Right lobe of liver (tissue), 4 donors: ENCODE measurements at regions not wholly inside any gene's neighbourhood (a gene's known extent, or its start where the extent isn't known, plus 50 kb on each side); places are given as distances from the start of the nearest gene placed in this dataset.
A peak's percentile ranks its signal among the peaks of the same experiment; 100 is the strongest.

Source experiments
- POLR2A ChIP-seq: fragments of 450-650 bp; IDR thresholded peaks from one replicate; pipeline ENCODE4 v1.6.1; 2017; ENCODE audit warnings: antibody characterized with exemption, mild to moderate bottlenecking
- TF ChIP-seq, protein P1 (sequence below), 4 donors: fragments of 200-600 bp in 3 of 4; fragments of 450-650 bp in 1 of 4; IDR thresholded peaks; one replicate each; pipeline versions ENCODE4 v1.5.1 to v1.8.0; 2016 to 2022; ENCODE audit warnings: antibody characterized with exemption in 4 of 4, mild to moderate bottlenecking in 2 of 4
- donor health status: DM: no; HTN: no; CAD: no.
- donor health status: DM: no; HTN: no; CAD: no.
- donor health status: DM: no; HTN: yes; CAD: no.

DNA sequence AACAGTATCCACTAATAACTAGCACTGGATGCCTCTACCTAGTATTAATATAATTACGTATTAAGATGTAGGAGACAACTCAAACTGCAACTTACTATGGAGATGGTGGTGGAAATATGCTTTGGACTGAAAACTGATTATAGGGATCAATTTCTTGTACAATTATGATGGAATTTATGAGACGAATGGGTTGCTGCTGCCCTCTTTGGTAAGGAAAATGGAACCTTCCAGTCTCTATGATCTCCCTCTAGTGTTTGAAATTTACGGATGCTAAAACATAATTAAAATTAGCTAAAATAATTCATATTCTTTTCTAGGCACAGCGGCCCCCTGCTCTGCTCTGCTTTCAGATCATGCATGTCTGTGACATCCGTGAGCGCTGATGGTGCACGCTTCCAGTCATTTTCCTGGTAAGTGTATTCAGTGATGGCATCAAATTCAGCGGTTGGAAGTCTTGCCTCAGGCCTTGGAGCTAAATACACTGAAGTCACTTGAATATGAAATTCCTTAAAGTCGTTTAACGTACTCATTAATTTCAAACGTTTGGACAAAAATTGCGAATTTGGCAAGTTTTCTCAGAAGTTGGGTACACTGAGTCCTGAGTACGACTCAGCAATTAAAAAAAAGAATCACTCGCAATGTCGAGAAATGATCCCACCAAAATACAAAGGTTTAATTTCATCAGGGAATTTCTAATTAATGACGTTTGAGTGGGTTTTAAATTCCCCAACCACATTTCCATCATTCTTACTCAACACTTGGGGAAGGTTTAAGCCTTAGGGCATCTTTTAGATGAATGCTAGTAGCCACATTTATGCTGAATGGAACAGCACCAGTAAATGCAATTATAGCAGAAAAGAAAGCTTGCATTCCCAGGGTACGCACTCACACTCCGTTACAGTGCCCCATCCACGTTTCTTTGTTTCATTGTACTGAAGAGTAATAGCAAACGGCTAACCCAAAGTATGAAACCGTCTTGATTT lies 132.6 kb downstream of the NR2F2 start:
- TF ChIP-seq, protein P1, sequence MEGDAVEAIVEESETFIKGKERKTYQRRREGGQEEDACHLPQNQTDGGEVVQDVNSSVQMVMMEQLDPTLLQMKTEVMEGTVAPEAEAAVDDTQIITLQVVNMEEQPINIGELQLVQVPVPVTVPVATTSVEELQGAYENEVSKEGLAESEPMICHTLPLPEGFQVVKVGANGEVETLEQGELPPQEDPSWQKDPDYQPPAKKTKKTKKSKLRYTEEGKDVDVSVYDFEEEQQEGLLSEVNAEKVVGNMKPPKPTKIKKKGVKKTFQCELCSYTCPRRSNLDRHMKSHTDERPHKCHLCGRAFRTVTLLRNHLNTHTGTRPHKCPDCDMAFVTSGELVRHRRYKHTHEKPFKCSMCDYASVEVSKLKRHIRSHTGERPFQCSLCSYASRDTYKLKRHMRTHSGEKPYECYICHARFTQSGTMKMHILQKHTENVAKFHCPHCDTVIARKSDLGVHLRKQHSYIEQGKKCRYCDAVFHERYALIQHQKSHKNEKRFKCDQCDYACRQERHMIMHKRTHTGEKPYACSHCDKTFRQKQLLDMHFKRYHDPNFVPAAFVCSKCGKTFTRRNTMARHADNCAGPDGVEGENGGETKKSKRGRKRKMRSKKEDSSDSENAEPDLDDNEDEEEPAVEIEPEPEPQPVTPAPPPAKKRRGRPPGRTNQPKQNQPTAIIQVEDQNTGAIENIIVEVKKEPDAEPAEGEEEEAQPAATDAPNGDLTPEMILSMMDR (IDR thresholded peaks at IDR 0.05) = peak in 3 of 4 donors; percentile 8 to 14 (median 10)
- TF ChIP-seq POLR2A = no peak
